ENCODE measurements at regions not wholly inside any gene's neighbourhood (a gene's known extent, or its start where the extent isn't known, plus 50 kb on each side); places are given as distances from the start of the nearest gene placed in this dataset.

DNA sequence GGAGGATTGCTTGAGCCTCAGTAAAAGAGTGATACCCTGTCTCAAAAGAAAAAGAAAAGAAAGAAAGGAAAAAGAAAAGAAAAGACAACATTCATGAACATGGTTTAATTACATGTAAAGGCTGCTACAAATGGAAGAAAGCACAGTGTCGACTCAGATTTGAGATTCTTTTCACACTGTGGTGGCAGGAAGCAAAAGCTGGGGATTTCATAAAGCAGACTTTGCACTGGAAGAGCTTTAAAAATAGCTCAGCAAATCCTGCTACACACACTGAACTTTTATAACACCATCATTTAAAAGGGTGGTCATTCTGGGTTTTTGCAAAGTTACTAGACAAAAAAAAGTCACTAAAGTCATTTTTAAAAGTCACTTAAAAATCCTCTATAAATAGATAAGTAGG, 140.8 kb downstream of the CEMIP2 start:
- peaks cover 12 to 19% (median 12%) of the 10 kb centered on the region in 4 donors for H3K4me1 ChIP-seq
- H3K9me3 ChIP-seq = no peaks in the 10 kb centered on the region
- no peak overlapping the region for H3K27ac ChIP-seq
- no peaks in the 10 kb centered on the region for H3K27me3 ChIP-seq
- no peaks in the 10 kb centered on the region for H3K36me3 ChIP-seq
- H3K4me3 ChIP-seq = no peak overlapping the region
- TF ChIP-seq POLR2A (IDR thresholded peaks at IDR 0.05) (no peak), POLR2AphosphoS5 (IDR thresholded peaks at IDR 0.05) (no peak), EP300 (IDR thresholded peaks at IDR 0.05) (no peak)
- TF ChIP-seq, protein P1, sequence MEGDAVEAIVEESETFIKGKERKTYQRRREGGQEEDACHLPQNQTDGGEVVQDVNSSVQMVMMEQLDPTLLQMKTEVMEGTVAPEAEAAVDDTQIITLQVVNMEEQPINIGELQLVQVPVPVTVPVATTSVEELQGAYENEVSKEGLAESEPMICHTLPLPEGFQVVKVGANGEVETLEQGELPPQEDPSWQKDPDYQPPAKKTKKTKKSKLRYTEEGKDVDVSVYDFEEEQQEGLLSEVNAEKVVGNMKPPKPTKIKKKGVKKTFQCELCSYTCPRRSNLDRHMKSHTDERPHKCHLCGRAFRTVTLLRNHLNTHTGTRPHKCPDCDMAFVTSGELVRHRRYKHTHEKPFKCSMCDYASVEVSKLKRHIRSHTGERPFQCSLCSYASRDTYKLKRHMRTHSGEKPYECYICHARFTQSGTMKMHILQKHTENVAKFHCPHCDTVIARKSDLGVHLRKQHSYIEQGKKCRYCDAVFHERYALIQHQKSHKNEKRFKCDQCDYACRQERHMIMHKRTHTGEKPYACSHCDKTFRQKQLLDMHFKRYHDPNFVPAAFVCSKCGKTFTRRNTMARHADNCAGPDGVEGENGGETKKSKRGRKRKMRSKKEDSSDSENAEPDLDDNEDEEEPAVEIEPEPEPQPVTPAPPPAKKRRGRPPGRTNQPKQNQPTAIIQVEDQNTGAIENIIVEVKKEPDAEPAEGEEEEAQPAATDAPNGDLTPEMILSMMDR (IDR thresholded peaks at IDR 0.05) = no peak
- WGBS, 2 donors = 48 to 53% methylated on average over 1 of the region's 1 CpG
- ATAC-seq (ENCODE audit: low FRiP score in 2 of 2) (no peak), DNase-seq (no peak)

DNA sequence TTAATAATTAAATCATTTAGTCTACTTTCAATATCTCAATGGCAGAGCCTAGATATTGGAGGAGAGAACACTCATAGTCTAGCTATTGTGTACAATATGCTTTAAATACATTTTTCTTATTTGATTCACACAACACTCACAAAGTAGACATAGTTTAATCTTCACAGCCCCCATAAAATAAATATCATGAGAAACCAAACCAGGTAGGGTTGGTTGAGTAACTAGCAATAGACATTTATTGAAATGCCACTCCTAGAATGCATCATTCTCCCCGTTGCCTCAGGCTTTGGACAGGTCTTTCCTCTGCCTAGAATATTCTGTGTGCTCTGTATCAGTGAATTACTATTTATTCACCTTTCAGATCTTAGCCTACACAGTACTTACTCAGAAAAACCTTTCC, 141.9 kb downstream of the CEMIP2 start:
- H3K27ac ChIP-seq = no peak overlapping the region
- H3K9me3 ChIP-seq = no peaks in the 10 kb centered on the region
- ATAC-seq (ENCODE audit: low FRiP score in 2 of 2) (no peak), DNase-seq (no peak)
- H3K4me3 ChIP-seq = no peak overlapping the region
- WGBS, 2 donors = 94 to 100% methylated on average over 1 of the region's 1 CpG
- H3K4me1 ChIP-seq = peaks cover 5 to 13% (median 12%) of the 10 kb centered on the region in 4 donors
- H3K36me3 ChIP-seq = no peaks in the 10 kb centered on the region
- no peaks in the 10 kb centered on the region for H3K27me3 ChIP-seq
- TF ChIP-seq POLR2A (IDR thresholded peaks at IDR 0.05) (no peak), POLR2AphosphoS5 (IDR thresholded peaks at IDR 0.05) (no peak), EP300 (IDR thresholded peaks at IDR 0.05) (no peak)
- TF ChIP-seq, protein P1 (IDR thresholded peaks at IDR 0.05) = no peak

DNA sequence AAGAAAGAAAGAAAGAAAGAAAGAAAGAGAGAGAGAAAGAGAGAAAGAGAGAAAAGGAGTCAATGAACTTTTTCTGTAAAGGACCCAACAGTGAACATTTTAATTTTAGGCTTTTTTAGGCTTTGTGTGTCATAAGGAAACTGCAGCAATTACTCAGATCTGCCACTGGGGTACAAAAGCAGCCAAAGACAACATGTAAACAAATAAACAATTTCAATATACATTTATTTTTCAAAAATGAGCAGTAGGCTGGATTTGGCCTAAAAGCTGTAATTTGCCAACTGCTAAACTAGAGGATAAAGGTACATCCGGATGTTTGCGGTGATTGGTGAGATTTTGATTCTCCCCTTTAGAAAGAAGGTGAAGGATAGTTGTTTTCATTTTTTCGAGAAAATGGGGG, 143.6 kb downstream of the CEMIP2 start:
- WGBS, 2 donors = 97% methylated on average over 3 of the region's 3 CpGs
- H3K4me1 ChIP-seq = peaks cover under 1 to 5% (median 4%) of the 10 kb centered on the region in 4 donors
- DNase-seq (no peak), ATAC-seq (ENCODE audit: low FRiP score in 2 of 2) (no peak)
- H3K27me3 ChIP-seq = no peaks in the 10 kb centered on the region
- TF ChIP-seq, protein P1 (IDR thresholded peaks at IDR 0.05) = no peak
- TF ChIP-seq POLR2AphosphoS5 (IDR thresholded peaks at IDR 0.05) = no peak
- no peak for TF ChIP-seq EP300 (IDR thresholded peaks at IDR 0.05)
- no peak for TF ChIP-seq POLR2A (IDR thresholded peaks at IDR 0.05)
- no peaks in the 10 kb centered on the region for H3K9me3 ChIP-seq
- no peak overlapping the region for H3K27ac ChIP-seq
- H3K36me3 ChIP-seq = no peaks in the 10 kb centered on the region
- H3K4me3 ChIP-seq = no peak overlapping the region

DNA sequence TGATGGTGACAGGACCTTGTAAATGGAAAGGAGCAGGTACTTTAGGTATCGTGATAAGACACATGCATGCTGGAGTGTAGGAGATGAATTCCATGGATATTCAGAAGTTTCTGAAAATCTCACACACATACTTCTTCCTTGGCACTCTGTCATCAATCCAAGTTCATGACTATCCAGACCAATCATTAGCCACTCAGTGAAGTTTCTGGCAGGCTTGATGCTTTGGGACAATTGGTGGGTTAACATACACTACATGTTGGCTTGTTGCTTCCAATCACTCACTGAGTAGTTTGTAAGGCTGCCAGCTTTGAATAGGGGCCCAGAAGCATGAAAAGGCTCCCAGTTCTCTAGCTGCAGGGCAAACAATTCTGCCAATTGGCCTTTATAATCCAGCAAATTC, 147.6 kb downstream of the CEMIP2 start:
- DNase-seq (no peak), ATAC-seq (ENCODE audit: low FRiP score in 2 of 2) (no peak)
- Histone ChIP-seq H3K4me1 (no peaks in the 10 kb centered on the region), H3K9me3 (peaks cover 0 to 3% (median 0%) of the 10 kb centered on the region in 4 donors), H3K36me3 (no peaks in the 10 kb centered on the region), H3K27me3 (no peaks in the 10 kb centered on the region), H3K27ac (no peak overlapping the region), H3K4me3 (no peak overlapping the region)
- TF ChIP-seq EP300 (IDR thresholded peaks at IDR 0.05) (no peak), POLR2AphosphoS5 (IDR thresholded peaks at IDR 0.05) (no peak), POLR2A (IDR thresholded peaks at IDR 0.05) (no peak)
- TF ChIP-seq, protein P1 (IDR thresholded peaks at IDR 0.05) = no peak
- 61 to 86% methylated on average over 1 of the region's 1 CpG for WGBS, 2 donors

DNA sequence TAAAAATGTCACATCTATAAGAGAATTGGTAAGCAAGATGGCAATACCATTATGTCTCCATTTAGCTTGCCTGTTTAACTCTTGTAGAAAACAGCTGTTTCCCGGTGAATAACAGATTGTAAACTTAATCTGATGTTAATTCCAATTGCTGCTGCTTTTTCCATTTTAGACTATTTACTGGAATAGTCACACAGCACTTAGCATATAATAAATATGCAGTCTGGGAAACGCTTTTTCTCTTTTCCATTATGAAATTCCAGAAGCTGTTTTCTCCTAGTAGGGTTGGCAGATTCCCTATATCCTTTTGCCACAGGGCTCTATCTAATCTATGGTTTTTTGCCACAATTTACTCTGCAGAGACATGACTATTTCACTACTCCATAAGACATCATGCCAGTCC, 148.0 kb downstream of the CEMIP2 start:
- Histone ChIP-seq H3K9me3 (peaks cover 0 to 3% (median 0%) of the 10 kb centered on the region in 4 donors), H3K4me1 (no peaks in the 10 kb centered on the region), H3K27ac (no peak overlapping the region), H3K4me3 (no peak overlapping the region), H3K36me3 (no peaks in the 10 kb centered on the region), H3K27me3 (no peaks in the 10 kb centered on the region)
- 67 to 84% methylated on average over 2 of the region's 2 CpGs for WGBS, 2 donors
- TF ChIP-seq POLR2A (IDR thresholded peaks at IDR 0.05) = no peak
- TF ChIP-seq, protein P1 (IDR thresholded peaks at IDR 0.05) = no peak
- TF ChIP-seq POLR2AphosphoS5 (IDR thresholded peaks at IDR 0.05) = no peak
- TF ChIP-seq EP300 (IDR thresholded peaks at IDR 0.05) = no peak
- ATAC-seq (ENCODE audit: low FRiP score in 2 of 2) (no peak), DNase-seq (no peak)
